ACHN (cell line): ENCODE measurements at regions not wholly inside any gene's neighbourhood (a gene's known extent, or its start where the extent isn't known, plus 50 kb on each side); places are given as distances from the start of the nearest gene placed in this dataset.

ENCODE experiments used
- DNase-seq: peaks from one replicate; pipeline ENCODE4 v3.0.0-alpha.2; 2015
- in situ Hi-C: cut with HindIII; loops from 2 replicates; pipeline ENCODE4 v1.10.0; 2017; ENCODE audit warnings: low sequenced_read_pairs, low pct_ligation_motif_present, low pct_unique_long_range_greater_than_20kb

- no peak for DNase-seq
- in situ Hi-C loops = no loop called here
Measured at GRCh38 chr12:115473257-115473956, 789.4 kb upstream of the TBX3 start.

- in situ Hi-C loops = no loop called here
- DNase-seq = no peak
Measured at GRCh38 chr12:115472852-115473251, 788.9 kb upstream of the TBX3 start.

DNA sequence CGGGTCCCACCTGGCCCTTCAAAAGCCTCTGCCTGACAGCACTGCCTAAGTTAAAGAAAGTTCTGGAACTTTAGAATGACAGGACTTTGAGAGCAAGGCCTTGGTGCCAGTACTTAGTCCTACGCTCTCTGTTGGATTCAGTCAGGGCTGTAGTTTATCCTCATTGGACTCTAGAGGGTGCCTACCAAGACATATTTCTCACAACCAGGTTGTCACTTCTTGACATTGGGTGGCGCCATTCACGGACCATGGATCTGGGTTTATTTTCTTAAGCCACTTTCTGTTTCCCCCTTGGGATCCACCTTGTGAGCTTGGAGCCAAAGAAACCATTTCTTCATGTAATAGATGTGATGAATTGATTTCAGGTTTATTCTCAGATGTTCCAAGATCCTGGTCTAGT lies 787.0 kb upstream of the TBX3 start:
- no peak for DNase-seq
- in situ Hi-C loops = no loop called here

DNA sequence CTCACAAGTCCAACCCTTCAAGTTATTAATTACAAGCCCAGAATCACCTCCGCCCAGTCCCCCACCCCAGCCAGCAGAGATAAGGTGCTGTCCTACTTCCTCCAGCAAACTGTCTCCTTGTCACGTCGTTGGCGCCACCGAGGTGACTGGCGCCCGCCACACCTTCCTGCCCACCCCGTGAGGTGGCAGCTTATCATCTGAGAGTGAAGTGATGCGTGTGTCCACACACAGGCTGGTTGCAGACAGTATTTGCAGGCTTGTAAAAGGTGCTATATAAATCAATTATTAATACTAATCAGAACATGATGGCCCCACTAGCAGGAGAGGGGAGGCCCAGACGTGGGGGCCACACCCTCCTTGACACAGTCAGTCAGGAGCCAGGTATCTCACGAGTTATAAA lies 786.6 kb upstream of the TBX3 start:
- in situ Hi-C loops = no loop called here

DNA sequence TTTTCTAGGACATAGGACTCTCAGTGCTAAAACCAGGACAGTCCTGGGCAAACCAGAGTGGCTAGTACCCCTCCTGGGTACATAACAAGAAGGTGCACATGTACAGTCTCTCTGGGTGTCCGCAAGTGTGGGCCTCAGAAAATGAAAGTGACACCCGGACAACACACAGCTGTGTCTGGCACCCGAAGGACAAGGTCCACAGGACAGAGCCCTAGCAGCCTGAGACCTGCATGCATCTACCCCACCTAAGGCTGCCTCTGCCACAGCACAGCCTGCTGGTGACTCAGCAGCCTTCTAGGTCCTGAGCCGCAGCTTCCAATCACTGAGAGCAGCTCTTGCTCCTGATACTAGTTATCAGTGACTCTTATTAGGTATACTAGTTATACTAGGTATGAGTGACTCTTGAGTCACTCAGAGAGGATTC lies 784.1 kb upstream of the TBX3 start:
- in situ Hi-C loops = no loop called here
- no peak for DNase-seq

More for the DNA sequence above, 786.6 kb upstream of the TBX3 start:
- no peak for DNase-seq

- DNase-seq = no peak
- in situ Hi-C loops = no loop called here
Measured at GRCh38 chr12:115467531-115467930, 783.6 kb upstream of the TBX3 start.

DNA sequence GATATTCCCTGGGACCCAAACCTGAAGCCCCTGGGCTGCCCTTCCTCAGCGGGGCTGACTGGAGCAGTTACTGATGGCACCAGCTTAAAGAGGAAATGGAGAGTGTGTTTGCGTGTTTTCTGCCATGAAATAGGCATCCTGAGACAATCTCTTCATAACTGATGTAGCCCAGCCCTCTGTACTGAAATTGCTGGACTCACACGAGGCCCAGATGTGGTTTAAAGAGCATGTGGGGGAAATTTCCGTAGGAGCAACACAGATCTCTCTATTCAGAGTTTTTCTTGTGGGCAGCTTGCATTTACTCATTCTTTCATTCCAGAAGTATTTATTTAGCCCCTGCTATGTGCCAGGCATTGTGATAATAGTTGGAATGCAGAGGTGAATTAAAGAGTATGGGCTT lies 782.1 kb upstream of the TBX3 start:
- in situ Hi-C loops = no loop called here
- DNase-seq = no peak

DNA sequence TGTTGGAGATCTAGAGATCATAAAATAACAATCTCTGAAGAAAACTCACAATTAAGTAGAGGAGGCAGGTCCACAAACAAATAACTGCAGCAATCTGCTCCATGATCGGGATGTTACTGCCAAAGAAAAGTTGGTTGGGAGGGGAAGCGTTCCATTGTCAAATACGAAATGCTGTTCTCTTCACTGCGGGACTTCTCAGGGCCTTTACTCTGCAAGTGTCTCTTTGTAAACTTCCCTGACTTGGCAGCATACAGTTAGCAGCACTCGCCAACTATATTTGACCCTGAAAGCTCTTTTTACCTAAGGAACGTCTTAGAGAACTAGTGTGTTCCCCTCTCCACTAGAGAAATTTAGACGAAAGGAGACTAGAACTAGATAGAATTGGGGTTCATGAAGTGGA lies 780.7 kb upstream of the TBX3 start:
- in situ Hi-C loops = no loop called here
- DNase-seq = no peak

- in situ Hi-C loops = no loop called here
- no peak for DNase-seq
Measured at GRCh38 chr12:115464111-115464581, 780.2 kb upstream of the TBX3 start.

GRCh38 chr12:115461401-115461800 lies 777.4 kb upstream of the TBX3 start:
- DNase-seq = no peak
- in situ Hi-C loops = no loop called here

GRCh38 chr12:115457798-115458197 lies 773.8 kb upstream of the TBX3 start:
- no peak for DNase-seq
- in situ Hi-C loops = no loop called here

DNA sequence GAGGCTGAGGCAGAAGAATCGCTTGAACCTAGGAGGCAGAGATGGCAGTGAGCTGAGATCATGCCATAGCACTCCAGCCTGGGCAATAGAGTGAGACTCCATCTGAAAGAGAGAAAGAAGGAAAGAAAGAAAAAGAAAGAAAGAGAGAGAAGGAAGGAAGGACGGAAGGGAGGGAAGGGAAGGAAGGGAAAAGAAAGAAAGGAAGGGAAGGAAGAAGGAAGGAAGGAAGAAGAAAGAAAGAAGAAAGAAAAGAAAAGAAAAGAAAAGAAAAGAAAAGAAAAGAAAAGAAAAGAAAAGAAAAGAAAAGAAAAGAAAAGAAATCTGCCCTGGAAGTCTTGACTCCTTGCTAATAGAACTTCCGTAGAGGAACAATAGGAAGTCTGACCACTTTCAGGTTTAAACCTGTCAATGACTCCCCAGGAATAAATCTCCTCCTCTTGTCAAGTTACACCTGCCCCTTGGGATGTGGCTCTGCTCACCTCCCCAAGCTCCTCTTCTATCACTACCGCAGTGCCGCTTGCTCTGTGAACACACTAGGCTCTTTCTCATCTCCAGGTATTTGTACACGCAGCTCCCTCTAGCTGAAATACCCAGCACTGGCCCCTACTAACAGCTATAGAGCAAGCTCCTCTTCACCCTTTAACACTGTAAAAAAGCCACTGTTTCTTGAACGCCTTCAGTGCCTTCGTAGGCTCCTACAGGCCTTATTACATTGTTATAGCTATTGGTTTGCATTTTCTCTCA lies 773.1 kb upstream of the TBX3 start:
- DNase-seq = no peak
- in situ Hi-C loops = no loop called here

GRCh38 chr12:115455268-115455681 lies 771.3 kb upstream of the TBX3 start:
- DNase-seq = no peak
- in situ Hi-C loops = no loop called here

- in situ Hi-C loops = no loop called here
- no peak for DNase-seq
Measured at GRCh38 chr12:115452751-115453281, 768.8 kb upstream of the TBX3 start.

- peak; percentile 28 for DNase-seq
- in situ Hi-C loops = no loop called here
Measured at GRCh38 chr12:115451780-115452736, 768.1 kb upstream of the TBX3 start.

- no peak for DNase-seq
- in situ Hi-C loops = no loop called here
Measured at GRCh38 chr12:115451151-115451779, 767.3 kb upstream of the TBX3 start.

DNA sequence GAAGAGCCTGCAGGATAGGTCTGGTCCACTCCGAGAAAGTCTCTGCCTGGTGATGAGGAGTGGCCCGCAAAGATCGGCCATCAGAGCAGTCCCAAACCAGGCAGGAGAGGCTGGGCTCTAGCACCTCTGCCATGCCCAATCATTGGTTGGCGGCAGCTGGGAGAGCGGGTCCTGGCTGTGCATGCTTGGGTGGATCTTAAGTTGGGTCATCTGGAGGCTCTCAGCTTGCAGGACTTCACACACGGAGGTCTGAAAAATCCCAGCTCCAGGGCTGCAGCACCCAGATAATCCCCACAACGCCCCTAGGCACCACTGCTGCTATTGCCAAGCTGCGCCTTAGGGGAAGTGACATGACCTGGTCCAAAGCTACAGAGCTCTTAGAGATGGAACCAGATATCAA lies 766.7 kb upstream of the TBX3 start:
- in situ Hi-C loops = no loop called here
- no peak for DNase-seq

DNA sequence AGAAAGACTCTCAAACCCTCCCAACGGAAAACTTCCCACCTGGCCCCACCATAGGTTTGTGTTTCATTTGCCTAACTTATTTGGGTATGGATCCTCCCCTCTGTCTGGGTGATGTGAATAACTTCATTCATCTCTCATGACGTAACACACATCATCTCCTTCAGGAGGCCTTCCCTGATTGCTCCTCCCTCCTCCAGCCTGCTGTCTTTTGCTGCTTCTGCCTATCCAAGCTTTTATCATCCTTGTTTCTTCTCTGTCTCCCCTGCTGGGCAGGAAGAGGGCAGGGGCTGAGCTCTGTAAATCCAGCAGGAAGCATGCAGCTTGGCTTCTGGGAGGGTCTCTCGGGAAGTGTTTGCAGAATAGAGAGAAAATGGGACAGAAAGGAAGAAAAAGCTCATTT lies 766.0 kb upstream of the TBX3 start:
- in situ Hi-C loops = no loop called here
- DNase-seq = no peak
